Urinary bladder (tissue), 3 donors: ENCODE measurements at regions not wholly inside any gene's neighbourhood (a gene's known extent, or its start where the extent isn't known, plus 50 kb on each side); places are given as distances from the start of the nearest gene placed in this dataset.
"Not testable (repeated sequence)": the region's sequence is repeated elsewhere in the genome, so short reads cannot be mapped to it uniquely, and the experiment has no call there.

Experiments used
- DNase-seq: peaks from one replicate; pipeline ENCODE4 v3.0.0-alpha.2; 2015; ENCODE audit errors: extremely low spot score
- H3K27ac ChIP-seq: one replicate; pipeline ENCODE4 v1.5.1; 2013; ENCODE audit warnings: low read depth, mild to moderate bottlenecking, moderate library complexity
- H3K36me3 ChIP-seq: one replicate; pipeline ENCODE4 v1.6.1; 2013; ENCODE audit warnings: mild to moderate bottlenecking, moderate library complexity; ENCODE audit not compliant: insufficient read depth
- H3K4me1 ChIP-seq: one replicate; pipeline ENCODE4 v1.6.1; 2013; ENCODE audit warnings: mild to moderate bottlenecking, moderate library complexity; ENCODE audit not compliant: insufficient read depth
- H3K4me3 ChIP-seq: one replicate; pipeline ENCODE4 v1.5.1; 2013; ENCODE audit warnings: low read depth, low read length
- WGBS: extraction: QIAGEN DNeasy Blood & Tissue Kit; methylation state at CpG from one replicate; pipeline ENCODE4 v1.1.7; 2013; 5-methylcytosine and 5-hydroxymethylcytosine counted together
- donor health status: healthy with polysubstance abuse.
- donor health status: healthy.

DNA sequence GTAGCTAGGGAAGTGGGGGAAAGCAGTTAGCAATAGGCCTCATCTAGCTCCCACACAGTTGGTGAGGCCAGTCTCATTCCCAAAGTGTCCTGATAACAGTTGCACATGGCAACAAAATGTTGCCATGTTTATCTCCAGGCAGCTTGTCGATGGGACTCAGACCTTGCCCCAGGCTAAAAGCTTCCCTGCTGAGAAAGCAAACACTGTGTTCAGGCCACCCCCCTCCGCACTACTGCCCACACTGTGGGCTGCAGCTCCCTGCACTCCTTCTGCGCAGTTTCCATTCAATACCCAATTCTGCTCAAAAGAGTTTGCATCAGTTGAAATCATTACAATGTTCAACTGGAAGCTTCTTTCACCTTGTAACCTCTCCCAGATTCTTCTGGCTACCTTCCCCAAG lies 287.8 kb upstream of the GK2 start:
- 86% methylated on average over 3 of the region's 3 CpGs for WGBS
- no peaks in the 10 kb centered on the region for H3K4me1 ChIP-seq
- H3K4me3 ChIP-seq: no peak overlapping the region
- H3K36me3 ChIP-seq: no peaks in the 10 kb centered on the region
- DNase-seq: no peak
- H3K27ac ChIP-seq: no peak overlapping the region

DNA sequence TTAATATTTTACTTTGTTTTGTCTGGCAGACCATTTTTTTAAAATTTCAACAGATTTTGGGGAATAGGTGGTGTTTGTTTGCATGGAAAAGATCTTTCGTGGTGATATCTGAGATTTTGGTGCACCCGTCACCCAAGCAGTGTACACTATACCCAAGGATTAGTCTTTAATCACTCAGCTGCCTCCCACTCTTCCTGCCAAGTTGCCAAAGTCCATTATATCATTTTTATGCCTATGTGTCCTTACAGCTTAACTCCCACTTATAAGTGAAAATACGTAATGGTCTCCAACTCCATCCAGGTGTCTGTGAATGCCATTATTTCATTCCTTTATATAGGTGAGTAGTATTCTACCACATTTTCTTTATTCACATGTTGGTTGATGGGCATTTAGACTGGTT lies 281.7 kb upstream of the GK2 start:
- WGBS: 87% methylated on average over 3 of the region's 3 CpGs

DNA sequence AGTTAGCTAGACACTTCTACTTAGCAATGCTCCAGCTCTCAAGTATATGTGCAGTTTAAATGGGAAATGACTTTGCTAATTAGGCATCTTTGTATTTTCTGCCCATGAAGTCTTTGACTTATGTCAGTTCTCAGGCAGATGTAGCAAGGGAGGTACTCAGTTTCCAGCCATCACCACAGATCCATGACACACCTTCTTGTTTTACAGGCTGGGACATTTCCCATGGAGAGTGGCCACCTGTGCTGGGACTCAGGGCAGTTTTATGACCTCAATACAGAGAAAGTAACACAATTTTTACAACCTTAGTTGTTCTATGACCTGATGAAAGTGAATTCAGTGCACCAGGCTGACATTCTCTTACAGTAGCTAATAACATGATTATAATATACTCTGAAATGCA lies 280.7 kb upstream of the GK2 start:
- DNase-seq: no peak
- Histone ChIP-seq H3K27ac (no peak overlapping the region), H3K4me1 (no peaks in the 10 kb centered on the region), H3K36me3 (no peaks in the 10 kb centered on the region), H3K4me3 (no peak overlapping the region)

More for the DNA sequence above, 281.7 kb upstream of the GK2 start:
- Histone ChIP-seq H3K36me3 (no peaks in the 10 kb centered on the region), H3K4me3 (no peak overlapping the region), H3K4me1 (no peaks in the 10 kb centered on the region), H3K27ac (no peak overlapping the region)
- DNase-seq: no peak

DNA sequence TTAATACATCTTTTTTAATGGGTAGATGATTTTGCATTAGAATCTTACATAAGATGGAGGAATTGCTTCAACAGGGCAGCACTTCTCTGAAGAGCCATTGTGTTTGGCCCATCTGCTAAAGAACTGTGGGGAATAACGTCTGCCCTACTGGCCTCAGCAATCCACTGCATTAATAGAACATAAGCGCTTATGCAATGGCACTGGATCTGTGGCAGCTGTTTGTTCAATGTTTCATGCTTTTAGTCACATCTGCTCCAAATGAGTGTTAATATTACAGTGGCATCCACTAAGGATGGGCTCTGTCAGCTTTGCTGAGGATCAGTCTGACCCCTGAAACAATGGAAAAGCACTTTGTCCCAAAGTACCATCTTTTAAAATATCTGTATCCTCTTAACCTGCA lies 279.0 kb upstream of the GK2 start:
- 90% methylated on average over 2 of the region's 2 CpGs for WGBS
- no peaks in the 10 kb centered on the region for H3K4me1 ChIP-seq
- DNase-seq: no peak
- no peaks in the 10 kb centered on the region for H3K36me3 ChIP-seq
- H3K27ac ChIP-seq: no peak overlapping the region
- no peak overlapping the region for H3K4me3 ChIP-seq

DNA sequence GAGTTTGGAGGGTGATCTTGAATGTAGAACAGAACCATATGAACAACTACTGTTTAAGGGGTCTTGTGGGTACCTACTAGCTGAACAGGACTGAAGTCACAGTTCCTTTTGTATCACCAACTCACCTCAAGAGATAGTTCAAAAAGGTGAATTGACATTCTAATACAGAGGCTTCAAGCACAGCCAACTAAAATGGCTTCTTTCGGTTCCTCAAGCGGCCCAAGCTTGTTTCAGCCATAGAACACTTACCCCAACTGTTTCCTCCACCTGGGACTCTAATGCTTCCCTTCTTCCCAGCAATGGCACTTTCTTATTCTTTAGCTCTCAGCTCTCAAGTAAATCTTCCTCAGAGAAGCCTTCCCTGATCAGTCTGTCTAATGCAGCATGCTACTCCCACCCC lies 277.5 kb upstream of the GK2 start:
- 97% methylated on average over 2 of the region's 2 CpGs for WGBS
- Histone ChIP-seq H3K36me3 (no peaks in the 10 kb centered on the region), H3K4me3 (no peak overlapping the region), H3K4me1 (no peaks in the 10 kb centered on the region), H3K27ac (no peak overlapping the region)
- DNase-seq: no peak

DNA sequence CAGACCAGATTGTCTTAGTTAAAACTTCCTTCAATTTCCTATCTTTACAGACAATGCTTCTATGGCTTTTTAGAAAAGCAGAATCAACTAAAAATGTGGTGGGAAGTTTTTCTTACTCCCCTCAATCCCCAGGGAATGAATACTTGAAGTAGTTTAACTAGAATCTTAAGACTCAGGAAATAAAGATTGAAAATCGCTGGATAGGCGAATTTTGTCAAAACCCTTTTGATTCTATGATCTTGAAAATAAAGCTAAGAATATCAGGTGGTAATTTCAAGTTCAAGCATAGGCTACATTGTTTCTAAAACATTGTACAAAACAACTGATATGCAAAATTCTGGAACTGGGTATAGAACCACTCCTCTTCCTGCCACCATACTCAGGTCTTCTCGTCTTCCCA lies 276.5 kb upstream of the GK2 start:
- no peak for DNase-seq
- Histone ChIP-seq H3K4me1 (no peaks in the 10 kb centered on the region), H3K36me3 (no peaks in the 10 kb centered on the region), H3K4me3 (no peak overlapping the region), H3K27ac (no peak overlapping the region)
- WGBS: 91% methylated on average over 3 of the region's 3 CpGs

DNA sequence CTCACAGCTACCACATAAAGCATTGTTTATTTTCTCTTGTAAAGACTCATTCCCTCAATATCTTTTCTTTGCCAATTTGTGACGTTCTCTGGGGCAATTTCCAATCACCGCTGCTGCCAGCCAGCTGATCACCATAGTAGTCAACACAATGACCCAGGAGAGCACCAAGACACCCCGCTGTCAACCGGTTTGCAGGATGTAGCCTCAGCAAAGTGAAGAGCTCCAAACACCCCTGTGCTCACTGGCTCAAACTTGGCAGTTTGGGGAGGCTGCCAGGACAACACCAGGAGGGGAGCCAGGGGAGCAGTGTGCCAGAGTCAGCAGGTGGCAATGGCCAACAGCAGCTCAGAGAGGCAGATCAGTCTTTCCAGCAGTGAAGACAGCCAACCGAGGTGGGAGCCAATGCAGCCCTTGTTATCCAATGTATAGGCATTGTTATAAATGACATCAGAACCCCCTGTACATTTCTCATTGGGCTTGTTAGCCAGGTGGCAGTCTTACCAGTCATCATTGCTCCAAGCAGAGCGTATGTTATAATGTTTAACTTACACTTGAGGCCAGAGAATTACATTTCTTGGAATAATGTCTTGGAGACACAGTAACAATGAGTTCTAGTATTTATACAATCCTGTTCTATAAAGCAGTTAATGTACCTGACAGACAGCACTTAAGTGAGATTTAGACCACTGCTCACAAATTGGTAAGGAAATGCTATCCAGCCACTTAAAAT lies 274.9 kb upstream of the GK2 start:
- H3K27ac ChIP-seq: no peak overlapping the region
- no peaks in the 10 kb centered on the region for H3K36me3 ChIP-seq
- no peaks in the 10 kb centered on the region for H3K4me1 ChIP-seq
- 63% methylated on average over 6 of the region's 6 CpGs for WGBS
- H3K4me3 ChIP-seq: no peak overlapping the region
- DNase-seq: no peak

DNA sequence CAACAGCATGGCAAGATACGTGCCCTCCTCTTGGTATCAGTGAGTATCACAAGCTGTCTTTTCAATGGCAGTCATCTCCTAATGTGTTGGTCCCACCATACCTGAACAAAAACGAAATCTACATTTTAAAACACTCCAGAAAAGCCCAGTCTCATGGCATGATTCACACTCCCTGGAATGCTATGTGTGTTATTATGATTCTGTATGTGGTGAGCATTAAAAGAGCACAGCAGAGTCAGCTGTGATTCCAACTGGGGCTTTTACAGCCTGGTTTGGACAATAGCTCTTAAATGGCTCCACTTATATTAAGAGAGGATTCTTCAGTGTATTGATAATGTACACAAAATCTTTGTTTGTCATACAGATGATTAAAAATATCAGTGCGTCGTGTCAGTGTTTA lies 274.1 kb upstream of the GK2 start:
- H3K36me3 ChIP-seq: no peaks in the 10 kb centered on the region
- H3K27ac ChIP-seq: no peak overlapping the region

DNA sequence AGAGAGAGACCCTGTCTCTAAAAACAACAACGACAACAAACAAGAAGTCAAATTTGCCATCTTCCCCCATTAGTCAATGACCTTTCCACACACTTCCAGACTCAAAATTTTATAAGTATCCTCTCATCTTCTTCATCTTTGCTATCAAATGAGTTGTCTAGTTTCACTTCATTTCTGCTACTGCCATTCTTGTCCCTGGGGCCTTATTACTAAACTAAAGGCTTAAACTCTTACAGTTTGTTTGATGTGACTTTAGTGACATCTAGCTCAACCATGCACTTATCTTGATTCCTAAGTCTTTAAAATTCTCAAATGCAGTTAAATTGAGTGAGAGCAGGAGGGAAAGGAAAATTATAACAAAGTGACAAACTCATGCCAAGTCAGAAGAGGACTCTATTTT lies 271.8 kb upstream of the GK2 start:
- DNase-seq: no peak
- Histone ChIP-seq H3K4me3 (no peak overlapping the region), H3K27ac (no peak overlapping the region), H3K4me1 (no peaks in the 10 kb centered on the region), H3K36me3 (no peaks in the 10 kb centered on the region)
- 82% methylated on average over 1 of the region's 1 CpG for WGBS

More for the DNA sequence above, 274.1 kb upstream of the GK2 start:
- Histone ChIP-seq H3K4me3 (no peak overlapping the region), H3K4me1 (no peaks in the 10 kb centered on the region)
- WGBS: 76% methylated on average over 4 of the region's 4 CpGs
- no peak for DNase-seq

DNA sequence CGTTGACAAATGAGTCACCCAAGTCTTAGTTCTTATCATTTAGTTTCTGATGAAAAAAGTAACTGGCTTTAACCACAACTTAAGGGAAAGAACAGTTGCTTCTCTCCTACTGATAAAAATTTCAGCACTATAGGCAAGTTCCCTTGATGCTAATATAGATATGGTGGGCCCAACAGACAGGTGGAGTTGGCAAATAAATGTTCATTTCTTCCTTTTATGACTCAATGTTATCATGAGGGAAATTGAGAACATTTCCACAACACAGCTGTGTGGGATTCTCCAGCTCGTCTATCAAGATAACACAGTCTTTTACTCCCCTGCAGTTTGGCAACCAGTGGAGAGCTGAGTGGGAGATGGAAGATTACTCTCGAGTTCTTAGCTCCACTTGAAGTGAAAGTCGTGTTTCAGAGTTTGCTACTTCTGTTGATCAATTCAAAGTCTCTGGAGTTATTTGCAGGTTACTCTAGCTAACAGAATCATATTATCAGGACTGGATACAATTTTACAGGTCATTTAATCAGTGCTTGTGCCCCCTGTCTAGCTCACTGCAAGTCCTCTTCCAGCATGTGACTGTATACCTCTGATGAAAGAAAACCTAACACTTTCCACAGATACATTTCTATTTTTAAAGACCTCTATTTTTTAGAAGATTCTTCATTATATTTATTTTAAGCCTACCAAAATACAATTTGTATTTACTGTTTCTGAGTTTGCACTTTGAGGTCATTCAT lies 270.6 kb upstream of the GK2 start:
- WGBS: 13% methylated on average over 4 of the region's 4 CpGs
- no peak overlapping the region for H3K4me3 ChIP-seq
- H3K36me3 ChIP-seq: no peaks in the 10 kb centered on the region
- DNase-seq: peak; percentile 26
- no peaks in the 10 kb centered on the region for H3K4me1 ChIP-seq
- H3K27ac ChIP-seq: peak overlapping the region; percentile 16

DNA sequence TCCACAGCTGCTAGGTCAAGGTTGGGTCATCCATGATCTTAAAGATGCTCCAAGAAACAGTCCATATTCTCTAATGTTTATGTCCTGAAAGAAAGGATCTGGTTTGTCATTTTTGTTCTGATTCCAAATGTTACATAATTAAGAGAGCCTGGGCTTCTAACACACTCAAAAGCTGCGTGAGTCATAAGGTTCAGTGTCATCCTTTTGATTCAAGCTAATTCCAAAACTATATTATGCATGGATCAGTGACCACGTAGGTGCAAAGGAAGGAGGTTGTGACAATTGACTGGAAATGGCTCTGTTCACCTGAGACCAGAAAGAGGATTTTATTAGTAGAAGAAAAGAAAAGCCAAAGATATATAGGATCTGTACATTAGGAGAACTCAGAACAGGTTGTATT lies 268.7 kb upstream of the GK2 start:
- DNase-seq: no peak
- Histone ChIP-seq H3K4me3 (no peak overlapping the region), H3K36me3 (no peaks in the 10 kb centered on the region), H3K4me1 (no peaks in the 10 kb centered on the region), H3K27ac (no peak overlapping the region)
- 66% methylated on average over 2 of the region's 2 CpGs for WGBS

DNA sequence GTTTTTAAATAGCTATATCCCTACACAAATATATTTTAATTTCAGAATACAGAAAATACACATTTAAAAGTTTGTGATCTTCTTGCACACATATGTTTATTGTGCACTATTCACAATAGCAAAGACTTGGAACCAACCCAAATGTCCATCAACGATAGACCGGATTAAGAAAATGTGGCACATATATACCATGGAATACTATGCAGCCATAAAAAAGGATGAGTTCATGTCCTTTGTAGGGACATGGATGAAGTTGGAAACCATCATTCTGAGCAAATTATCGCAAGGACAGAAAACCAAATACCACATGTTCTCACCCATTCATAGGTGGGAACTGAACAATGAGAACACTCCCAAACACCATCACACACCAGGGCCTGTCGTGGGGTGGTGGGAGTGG lies 266.9 kb upstream of the GK2 start:
- whole genome bisulfite sequencing: 97% methylated on average over 4 of the region's 4 CpGs

DNA sequence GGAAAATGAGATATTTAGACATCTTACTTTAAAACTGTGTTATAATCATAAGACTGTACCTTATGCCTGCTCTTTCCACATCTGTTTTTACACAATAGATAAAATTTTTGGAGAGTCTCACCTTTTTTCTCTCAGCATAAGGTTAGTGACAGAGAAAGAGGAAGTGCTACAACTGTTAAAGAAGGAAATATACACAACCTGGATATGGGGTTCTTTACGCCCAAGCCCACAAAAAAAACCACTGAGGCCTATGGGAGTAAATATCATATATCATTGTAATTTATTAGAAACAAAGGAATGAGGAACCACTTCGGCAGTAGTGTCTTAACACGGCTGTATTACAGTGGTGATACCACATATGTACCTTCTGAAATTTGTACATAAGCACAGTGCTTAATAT lies 265.9 kb upstream of the GK2 start:
- Histone ChIP-seq H3K4me3 (no peak overlapping the region), H3K4me1 (no peaks in the 10 kb centered on the region), H3K36me3 (no peaks in the 10 kb centered on the region), H3K27ac (no peak overlapping the region)
- no peak for DNase-seq
- WGBS: 79% methylated on average over 3 of the region's 3 CpGs

More for the DNA sequence above, 266.9 kb upstream of the GK2 start:
- H3K36me3 ChIP-seq, H3K4me1 ChIP-seq, H3K4me3 ChIP-seq, H3K27ac ChIP-seq, DNase-seq: not testable (repeated sequence)

DNA sequence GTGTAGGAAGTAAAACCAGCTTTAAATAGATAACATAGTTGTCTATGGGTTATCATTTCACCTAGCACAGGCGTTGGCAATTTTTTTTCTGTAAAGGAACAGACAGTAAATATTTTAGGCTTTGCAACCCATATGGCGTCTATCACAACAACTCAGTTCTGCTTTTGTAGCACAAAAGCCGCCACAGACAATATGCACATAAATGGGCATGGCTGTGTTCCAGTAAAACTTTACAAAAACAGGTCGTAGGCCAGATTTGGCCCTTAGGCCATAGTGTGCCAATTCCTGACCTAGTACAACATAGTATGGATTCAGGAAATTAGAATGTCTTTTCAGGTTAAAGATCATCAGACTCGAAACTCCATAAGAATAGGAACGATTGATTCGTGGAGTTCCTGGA lies 265.3 kb upstream of the GK2 start:
- no peak for DNase-seq
- no peaks in the 10 kb centered on the region for H3K36me3 ChIP-seq
- H3K4me1 ChIP-seq: no peaks in the 10 kb centered on the region
- H3K27ac ChIP-seq: no peak overlapping the region
- 81% methylated on average over 7 of the region's 7 CpGs for WGBS
- H3K4me3 ChIP-seq: no peak overlapping the region
